NCI-H2171 treated with DMSO at 0.1 percent for 48 hours (cell line): ENCODE measurements at regions not wholly inside any gene's neighbourhood (a gene's known extent, or its start where the extent isn't known, plus 50 kb on each side); places are given as distances from the start of the nearest gene placed in this dataset.
A peak's percentile ranks its signal among the peaks of the same experiment; 100 is the strongest.

ENCODE experiments used
- DNase-seq: peaks from one replicate; lab custom pipeline; 2025; lab: John Stamatoyannopoulos, UW

DNA sequence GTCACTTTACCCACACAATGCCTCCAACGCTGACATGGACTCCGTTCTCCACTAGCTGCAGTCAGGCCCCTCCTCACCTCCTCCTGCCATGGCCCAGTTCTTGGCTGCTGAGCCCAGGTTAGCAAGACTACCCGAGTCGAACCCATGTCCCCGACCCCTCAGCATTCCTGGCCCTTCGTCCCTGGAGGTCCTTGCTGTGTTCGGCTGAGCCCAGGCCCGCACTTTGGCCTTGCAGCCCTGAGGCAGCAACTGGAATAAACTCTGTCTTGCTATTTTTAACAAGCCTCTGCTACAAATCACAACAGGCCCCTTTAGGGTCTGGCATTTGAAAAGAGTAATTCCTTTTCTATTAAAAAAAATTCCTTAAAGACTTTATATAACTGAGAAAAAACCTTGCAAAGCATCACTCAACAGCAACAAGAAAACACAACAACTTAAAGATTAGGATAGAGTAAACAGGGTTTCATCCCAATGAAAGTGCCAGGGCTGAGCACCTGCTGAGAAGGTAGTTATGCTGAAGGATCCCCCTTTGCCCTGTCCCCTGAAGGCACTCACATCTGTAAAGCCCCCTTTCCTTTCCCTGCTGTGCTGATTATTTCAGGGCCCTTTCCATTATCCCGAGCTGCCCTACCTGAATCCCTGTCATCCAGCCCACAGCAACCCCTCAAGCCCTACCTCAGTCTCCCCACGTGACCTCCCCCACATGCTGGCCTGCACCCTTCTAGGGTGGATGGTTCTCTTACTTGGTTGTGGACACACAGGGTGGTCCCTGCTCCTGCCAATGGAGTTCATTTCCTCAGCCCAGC is 120.0 kb upstream of the SNTG2 start:
- DNase-seq: no peak

DNA sequence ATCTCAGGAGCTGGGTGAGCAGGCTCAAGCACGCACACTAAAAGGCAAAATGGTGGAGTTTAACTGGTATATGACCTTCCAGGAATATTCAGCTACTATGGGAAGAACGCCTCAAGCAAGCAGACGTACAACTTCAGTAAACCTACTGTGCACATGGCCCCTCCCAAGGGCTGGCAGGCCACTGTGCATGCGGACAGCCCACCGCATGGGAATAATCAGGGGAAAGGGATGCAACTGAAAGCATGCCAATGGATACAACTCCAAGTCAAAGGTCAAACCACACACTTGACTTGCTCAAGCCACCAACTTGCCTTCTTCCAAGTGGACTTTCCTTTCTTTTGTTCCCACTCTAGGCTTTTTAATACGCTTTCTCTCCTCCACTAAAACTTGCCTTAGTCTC is 121.6 kb upstream of the SNTG2 start:
- no peak for DNase-seq

DNA sequence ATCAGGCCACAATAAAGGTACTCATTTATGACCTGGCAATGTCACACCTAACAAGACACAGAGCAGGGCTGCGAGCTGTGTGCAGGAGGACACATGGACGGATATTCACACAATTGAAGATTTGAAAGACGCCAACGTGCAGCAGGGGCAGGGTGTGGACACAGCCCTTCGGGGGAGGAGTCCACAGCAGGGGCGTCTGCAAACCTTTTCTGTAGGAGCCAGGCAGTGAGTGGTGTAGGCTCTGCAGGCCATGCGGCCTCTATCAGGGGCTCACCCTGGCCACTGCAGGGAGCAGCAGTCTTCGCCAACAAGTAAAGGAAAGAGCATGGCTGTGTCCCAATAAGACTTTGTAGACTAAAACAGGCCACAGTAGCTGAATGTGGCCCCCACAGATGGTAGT is 125.7 kb upstream of the SNTG2 start:
- DNase-seq: no peak

DNA sequence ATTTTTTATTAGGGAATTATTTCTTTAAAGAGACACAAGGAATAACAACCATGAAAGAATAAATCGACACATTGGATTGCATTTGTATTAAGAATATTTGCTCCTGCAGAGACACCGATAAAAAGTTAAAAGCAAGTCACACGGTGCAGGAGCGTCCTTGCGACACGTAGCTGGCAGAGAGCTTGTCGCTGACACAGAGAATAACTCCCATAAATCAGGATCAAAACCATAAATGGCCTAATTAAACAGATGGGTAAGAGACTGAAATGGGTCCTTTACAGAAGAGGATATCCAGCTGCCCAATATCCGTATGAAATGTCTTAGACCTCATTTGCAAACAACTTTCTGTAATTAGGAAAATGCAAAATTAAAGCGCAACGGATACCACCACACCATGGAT is 126.1 kb upstream of the SNTG2 start:
- DNase-seq: no peak

DNA sequence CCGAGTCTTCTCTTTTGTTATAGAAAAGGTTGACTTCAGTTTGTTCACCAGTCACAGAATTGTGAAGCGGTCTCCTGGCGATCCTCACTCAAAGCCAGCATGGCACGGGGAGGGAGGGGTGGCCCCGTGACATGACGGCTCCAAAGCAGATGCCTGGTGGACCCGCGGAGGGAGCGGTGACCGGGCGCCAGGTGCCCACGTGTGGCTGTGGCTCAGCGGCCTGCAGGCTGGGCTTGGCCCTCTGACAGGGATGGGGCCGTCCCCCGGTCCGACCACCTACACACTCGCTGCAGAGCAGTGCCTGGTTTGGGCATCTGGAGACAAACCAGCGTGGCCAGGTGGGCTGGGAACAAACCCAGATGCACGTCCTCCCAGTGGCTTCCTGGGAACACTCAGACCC is 129.1 kb upstream of the SNTG2 start:
- DNase-seq: no peak

DNA sequence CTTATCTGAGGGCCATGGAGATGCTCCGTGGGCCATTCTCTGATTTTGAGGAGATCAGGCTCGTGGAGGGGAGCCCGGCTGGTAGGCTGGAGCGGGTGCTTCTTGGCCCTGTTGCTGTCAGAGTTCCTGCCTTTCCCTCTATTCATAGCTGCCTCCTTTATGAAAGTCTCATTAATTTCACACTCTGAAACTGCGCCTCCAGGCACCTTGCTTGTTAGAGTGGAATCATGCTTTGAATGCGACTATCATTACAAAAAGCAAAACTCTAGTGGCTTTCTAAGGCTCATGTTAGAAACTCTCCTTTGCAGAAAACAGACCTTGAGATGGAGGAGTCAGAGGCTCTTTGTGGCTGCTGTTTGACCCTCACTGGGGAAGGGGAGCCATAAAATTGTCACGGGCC is 131.0 kb upstream of the SNTG2 start:
- DNase-seq: no peak

DNA sequence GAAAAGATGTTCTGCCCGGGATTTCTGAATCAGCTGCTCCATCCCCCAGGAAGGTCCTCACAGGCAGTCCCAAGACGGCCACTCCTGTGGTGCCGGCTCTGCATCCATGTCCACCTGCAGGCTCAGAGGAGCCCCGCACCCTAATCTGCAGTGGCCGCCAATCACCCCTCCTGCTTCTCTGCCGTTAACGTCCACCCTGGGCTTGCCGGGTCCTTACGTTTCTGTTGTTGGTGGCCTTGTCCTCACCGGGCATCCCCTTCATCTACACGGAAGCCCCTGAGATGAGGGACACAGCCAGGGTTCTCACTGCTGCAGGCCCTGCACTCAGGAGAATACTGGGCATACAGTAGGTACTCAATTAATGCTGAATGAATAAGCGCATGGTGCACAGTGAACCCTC is 131.5 kb upstream of the SNTG2 start:
- DNase-seq: no peak

DNA sequence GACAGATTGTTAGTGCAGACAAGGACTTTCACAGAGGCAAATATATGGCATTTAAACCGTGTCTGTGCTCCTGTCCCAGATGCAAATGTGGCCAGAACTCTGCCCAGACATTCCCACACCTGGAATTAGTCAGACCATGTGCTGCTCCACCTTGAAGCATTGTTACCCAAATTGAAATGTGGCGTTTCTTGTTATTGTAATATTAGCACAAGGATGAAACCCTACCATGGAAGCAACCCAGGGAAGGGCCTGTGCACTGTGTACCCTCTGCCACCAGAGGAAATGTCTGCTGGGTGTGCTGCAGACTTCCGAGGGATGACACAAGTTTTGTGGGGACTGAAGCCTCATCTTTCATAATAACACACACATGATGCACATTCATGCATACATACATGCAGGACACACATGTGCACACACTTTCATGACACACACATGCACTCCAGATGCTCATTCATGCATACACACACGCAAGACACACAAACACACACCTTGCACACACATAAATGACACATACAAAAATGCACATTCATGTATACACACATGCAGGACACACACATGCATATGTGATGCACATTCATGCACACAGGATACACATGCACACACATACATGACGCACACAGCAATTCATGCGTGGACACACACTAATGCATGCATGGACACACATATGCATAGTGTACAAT is 133.2 kb upstream of the SNTG2 start:
- no peak for DNase-seq

DNA sequence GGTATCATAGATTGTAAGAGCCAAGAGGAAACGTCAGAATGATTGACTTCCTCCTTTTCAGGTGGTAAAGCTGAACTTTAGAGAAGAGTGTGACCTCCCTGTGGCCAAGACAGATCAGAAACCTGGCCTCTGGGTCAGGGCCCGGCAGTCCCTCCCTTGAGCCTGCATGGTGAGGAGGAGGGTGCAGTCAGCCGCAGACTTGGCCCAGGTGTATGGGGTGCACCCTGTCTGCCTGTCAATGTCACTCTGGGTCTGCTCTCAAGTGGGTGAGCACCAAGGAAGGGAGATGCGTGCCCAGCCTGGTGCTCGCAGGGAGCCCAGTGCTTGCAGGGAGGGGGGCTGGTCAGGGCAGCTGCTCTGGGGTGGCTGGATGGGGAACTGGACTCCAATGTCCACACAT is 134.4 kb upstream of the SNTG2 start:
- no peak for DNase-seq

DNA sequence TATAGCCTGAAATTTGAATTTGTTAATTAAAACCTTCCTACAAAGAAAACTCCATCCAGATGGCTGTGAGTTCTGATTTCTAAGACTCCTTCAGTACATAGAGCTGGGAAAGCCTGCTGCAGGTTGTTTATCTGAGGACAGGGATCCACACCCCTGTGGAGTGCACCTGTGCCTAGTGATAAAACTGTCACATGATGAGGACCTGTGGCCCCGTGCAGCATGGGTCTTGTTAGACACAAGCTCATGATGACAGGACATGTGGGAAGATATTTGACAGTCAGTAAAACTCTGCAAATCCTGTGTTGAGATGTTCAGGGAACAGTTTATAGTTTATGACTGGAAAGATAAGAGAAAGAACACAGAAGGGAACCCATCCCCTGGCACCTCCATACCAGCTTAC is 133.2 kb upstream of the TMEM18 start:
- peak; percentile 72 for DNase-seq

DNA sequence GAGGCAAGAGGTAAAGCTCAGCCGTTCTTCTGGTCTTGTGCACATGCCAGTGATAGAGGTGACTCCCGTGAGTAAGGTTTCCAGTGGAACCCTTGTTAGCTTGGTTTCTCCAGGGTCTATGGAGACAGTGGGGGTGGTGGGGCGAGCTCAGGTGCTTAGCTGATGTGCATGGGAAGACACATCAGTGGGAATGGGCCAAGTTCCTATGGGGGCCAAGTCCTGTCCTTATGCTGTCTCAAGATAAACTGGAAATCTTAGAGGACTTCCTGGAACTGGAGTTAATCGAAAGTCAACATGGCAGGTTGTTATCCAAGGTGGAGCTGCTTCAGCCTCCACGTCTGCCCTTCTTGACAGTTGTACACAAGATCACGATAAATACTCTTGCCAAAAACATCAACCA is 130.1 kb upstream of the TMEM18 start:
- DNase-seq: no peak

DNA sequence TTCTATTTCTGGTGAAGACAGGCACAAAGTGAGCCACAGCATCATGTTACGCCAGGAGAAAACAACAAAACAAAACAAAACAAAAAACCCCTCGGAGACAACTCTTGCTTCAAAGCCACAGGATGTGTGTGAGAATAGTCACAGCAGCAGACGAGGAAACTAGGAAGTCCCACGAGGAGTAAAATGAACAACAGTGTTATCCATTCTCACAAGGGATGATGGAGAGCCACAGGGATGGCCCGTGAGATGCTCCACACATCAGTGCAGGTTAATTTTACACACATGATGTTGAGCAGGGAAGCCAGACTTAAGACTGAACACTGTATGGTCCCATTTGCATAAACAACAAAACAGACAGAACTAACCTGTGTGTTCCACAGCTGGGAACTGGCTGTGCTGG is 128.5 kb upstream of the TMEM18 start:
- no peak for DNase-seq

DNA sequence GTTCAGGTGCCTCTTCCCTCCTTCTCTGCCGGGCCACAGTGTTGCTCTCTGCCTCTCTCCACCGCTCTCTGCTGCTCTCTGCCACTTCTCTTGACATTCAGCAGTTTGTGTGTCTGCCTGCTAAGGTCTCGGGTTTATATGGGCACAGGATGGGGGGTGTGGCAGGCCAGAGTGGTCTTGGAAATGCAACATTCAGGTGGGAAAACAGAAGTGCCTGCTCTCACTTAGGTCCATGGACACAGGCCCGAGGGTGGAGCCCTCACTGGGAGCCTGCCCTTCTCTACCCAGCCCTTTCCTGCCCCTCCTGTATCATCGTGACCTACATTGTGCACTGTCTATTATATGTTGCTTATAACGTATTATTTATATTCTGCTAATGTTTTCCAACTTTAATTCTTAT is 120.8 kb upstream of the TMEM18 start:
- DNase-seq: no peak

DNA sequence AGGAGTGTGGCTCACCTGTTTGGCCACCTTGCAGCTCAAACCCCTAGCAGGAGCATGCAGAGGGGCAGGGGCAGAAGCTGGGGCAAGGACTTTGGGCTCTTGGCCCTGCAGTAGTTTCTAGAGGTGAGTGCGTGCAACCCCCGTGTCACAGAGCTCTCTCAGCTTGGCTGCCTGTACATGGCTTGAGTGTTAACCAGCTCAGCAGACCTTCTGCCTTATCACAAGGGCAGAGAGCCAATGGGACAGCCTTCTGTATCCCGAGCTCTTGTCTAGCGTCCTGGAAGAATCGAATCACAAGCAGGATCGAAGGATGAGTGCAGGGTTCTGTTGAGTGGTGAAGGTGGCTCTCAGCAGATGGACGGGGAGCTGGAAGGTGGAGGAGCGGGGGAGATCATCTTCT is 120.3 kb upstream of the TMEM18 start:
- DNase-seq: no peak

DNA sequence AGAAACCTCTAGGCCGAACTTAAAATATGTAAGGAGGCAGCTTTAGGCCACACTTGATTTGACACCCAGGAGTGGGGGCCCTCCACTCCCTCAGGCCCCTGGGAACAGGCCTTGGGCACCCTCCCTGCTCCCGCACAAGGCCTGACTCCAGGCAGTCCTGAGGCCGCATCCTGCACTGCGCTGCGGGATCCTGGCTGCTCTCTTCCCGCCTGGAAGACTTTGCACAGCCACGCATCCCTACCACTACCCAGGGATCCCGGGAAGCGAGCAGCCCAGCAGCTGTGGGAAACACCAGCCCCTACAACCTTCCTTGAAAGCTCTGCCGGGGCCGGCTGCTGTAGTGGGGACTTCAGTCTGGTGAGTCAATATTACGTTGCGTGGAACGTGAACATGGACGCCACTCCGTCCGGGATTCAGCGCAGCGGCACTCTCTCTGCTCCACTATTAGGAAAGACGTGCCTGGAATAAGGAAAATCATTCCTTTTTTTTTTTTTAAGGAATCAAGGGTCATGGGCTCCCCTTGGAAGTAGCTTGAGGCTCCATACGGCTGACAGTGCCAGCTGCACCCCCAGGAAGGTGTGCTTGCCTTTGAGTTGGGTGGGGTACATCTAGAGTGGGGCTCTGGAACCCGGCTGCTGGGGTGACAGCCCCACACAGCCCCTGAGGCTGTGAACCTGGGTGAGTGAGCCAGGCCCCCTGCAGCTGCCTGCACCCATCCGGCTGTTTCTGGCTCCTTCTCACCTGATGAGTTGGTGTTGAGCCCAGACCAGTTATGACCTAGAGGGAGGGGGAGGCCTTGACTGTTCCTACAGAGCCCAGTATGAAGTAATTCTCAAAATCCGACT is 119.2 kb upstream of the TMEM18 start:
- DNase-seq: no peak

DNA sequence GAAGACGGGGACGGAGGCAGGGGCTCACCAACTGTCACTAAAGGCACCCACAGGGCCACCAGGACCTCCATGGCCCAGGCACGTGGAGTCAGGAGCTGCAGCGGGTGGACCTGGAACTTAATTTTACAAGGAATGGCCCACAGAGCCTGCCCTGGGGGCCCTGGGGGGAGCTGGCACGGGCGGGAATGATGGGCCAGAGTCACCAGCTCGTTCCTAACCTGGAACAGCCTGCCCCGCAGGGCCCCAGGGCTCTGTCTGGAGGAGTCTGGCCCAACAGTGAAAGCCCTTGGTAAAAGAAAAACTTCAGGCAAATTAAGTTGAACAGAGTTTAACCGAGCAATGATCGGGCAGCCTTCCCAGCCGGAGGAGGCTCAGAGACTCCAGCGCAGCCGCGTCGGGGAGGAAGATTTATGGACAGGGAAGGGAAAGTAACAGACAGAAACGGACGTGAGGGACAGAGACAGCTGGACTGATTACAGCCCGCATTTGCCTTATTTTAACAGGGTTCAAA is 118.4 kb upstream of the TMEM18 start:
- DNase-seq: no peak

DNA sequence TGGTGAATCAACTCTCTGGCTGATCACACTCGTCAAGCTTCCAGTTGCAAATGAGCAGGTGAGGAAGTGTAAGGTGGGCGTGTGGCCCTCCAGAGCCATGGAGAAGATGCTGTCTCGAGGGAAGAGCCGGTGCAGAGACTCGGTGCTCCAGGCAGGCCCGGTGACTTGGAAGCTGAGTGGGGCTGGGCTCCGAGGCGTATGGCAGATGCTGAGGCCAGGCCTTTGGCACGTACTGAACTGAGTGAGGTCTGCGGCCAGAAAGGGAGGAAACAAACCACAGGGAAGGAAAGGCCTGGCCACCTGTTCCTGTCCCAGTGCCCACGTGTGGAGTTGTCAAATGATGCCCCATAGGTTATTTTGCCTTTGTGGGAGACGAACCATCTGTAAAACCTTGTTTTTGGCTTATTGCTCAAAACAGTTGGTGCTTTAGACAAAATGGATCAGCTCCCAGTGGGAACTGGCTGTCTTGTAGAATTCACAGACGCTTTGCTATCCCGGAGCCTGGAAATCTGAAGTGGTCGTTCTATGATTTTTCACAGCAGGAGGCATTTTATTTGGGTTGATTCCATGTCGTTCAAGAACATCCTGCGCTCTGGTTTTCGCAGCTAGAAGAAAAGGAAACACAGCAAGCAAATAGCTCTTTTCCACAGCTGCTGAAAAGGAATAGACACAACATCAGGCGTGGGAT is 117.5 kb upstream of the TMEM18 start:
- DNase-seq: peak; percentile 40

DNA sequence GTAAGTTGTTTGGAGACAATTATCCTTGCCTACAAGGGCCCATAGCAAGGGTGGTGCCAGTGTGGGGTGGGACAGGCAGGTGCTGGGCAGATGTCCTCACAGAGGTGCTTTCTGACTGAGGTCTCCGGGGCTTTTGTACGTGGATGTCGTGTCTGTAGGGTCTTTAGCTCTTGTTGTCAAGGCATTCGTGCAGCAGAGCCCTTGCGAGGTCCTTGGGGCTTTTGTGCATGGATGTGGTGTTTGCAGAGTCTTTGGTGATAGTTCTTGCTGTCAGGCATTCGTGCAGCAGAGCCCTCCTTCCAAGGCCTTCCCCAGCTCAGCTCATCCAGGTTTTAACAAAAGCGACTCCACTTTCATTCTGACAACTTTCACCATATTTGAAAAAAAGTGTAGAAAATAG is 116.0 kb upstream of the TMEM18 start:
- no peak for DNase-seq

DNA sequence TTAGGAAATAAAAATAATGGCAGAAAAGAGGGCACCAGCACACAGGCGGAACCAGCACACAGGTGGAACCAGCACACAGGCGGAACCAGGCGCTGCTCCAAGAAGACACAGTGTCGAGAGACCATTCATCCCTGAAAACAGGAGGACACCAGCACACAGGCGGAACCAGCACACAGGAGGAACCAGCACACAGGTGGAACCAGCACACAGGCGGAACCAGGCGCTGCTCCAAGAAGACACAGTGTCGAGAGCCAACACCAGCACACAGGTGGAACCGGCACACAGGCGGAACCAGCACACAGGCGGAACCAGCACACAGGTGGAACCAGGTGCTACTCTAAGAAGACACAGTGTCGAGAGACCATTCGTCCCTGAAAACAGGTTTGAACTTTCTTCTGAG is 115.5 kb upstream of the TMEM18 start:
- no peak for DNase-seq

DNA sequence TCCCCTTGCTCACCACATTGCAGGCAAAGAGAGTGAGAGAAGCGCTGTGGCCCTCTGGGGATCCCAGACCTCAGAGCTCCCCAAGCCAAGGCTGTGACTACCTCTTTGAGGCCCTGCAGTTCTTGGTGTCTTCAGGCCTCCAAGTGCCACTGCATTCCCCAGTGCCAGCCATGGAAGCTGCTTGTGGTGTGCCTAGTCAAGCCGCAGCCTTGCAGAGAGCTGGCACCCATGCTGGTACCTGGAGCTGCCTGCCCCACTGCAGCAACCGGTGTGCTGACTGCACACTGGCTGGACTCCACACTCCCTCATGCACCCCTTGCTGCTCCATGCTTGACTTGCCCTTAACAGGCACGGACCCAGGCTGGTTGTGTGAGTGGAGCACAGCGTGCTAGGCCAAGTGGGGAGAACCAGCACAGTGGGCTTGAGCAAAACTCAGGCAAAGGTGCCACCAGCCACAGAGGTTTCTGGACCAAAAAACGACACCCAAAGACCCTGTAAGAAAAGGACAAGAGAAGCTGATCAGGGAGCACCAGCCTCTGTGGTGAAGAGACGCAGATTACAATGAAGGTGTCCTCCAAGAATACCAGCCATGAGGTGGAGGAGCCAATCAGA is 113.5 kb upstream of the TMEM18 start:
- DNase-seq: no peak

DNA sequence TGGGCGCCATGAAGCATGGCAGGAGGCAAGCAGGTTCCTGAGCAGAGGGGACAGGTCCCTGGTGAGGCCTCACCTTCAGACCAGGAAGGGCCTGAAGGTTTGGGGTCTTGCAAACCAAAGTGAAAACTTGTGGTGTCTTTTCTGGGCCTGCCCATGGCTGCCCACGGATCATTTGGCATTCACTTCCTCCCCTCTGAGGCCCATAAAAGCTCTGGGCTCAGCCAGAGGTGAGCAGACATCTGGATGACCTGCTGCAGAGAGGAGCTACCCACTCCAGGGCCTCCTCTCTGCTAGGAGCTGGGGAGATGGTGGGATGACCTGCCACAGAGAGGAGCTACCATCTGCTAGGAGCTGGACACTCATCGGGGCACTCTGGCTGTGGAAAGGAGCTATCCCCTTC is 112.9 kb upstream of the TMEM18 start:
- DNase-seq: no peak

DNA sequence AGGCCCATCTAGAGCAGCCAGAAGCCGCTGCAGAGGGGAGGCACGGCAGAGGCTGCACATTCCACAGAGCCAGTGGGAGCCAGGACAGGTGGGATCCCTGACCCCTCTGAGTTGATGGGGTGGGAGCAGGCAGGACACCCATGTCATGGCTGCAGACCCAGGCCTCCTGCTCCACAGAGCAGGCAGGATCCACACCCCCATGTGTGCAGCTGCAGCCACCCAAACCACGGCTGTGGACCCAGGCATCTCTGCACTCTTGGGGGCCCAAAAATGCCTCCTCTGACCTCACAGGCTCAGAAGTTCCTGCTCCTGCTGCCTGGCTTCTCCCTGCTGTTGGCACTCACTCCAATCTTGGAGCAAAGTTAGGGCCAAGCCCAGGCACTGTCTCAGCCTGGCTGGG is 112.3 kb upstream of the TMEM18 start:
- DNase-seq: no peak
